ENCODE measurements at regions not wholly inside any gene's neighbourhood (a gene's known extent, or its start where the extent isn't known, plus 50 kb on each side); places are given as distances from the start of the nearest gene placed in this dataset.

- TF ChIP-seq ZFX (IDR thresholded peaks at IDR 0.05; ENCODE audit: borderline replicate concordance) (no peak), CTCF (IDR thresholded peaks at IDR 0.05) (no peak)
- no peak overlapping the region for H3K27ac ChIP-seq
Observed at GRCh38 chr2:16476866-16477265, 188.8 kb downstream of the CYRIA start.

GRCh38 chr2:16475986-16476567 lies 189.6 kb downstream of the CYRIA start:
- no peak overlapping the region for H3K27ac ChIP-seq
- TF ChIP-seq CTCF (IDR thresholded peaks at IDR 0.05) (no peak), ZFX (IDR thresholded peaks at IDR 0.05; ENCODE audit: borderline replicate concordance) (no peak)

GRCh38 chr2:16475586-16475985 lies 190.0 kb downstream of the CYRIA start:
- H3K27ac ChIP-seq, result no peak overlapping the region
- TF ChIP-seq CTCF (IDR thresholded peaks at IDR 0.05) (no peak), ZFX (IDR thresholded peaks at IDR 0.05; ENCODE audit: borderline replicate concordance) (no peak)

- no peak overlapping the region for H3K27ac ChIP-seq
- TF ChIP-seq ZFX (IDR thresholded peaks at IDR 0.05; ENCODE audit: borderline replicate concordance) (no peak), CTCF (IDR thresholded peaks at IDR 0.05) (no peak)
Observed at GRCh38 chr2:16473575-16473974, 192.1 kb downstream of the CYRIA start.

- H3K27ac ChIP-seq, result no peak overlapping the region
- no peak for TF ChIP-seq CTCF (IDR thresholded peaks at IDR 0.05)
- no peak for TF ChIP-seq ZFX (IDR thresholded peaks at IDR 0.05; ENCODE audit: borderline replicate concordance)
Observed at GRCh38 chr2:16470936-16471490, 194.6 kb downstream of the CYRIA start.

GRCh38 chr2:16466821-16467151 lies 198.8 kb downstream of the CYRIA start:
- H3K27ac ChIP-seq, result no peak overlapping the region

More at GRCh38 chr2:16466821-16467151, 198.8 kb downstream of the CYRIA start:
- TF ChIP-seq ZFX (IDR thresholded peaks at IDR 0.05; ENCODE audit: borderline replicate concordance), result no peak
- TF ChIP-seq CTCF (IDR thresholded peaks at IDR 0.05), result no peak

Data from 22Rv1 (cell line).